ENCODE measurements at regions not wholly inside any gene's neighbourhood (a gene's known extent, or its start where the extent isn't known, plus 50 kb on each side); places are given as distances from the start of the nearest gene placed in this dataset.
"Not testable (repeated sequence)": the region's sequence is repeated elsewhere in the genome, so short reads cannot be mapped to it uniquely, and the experiment has no call there.

DNA sequence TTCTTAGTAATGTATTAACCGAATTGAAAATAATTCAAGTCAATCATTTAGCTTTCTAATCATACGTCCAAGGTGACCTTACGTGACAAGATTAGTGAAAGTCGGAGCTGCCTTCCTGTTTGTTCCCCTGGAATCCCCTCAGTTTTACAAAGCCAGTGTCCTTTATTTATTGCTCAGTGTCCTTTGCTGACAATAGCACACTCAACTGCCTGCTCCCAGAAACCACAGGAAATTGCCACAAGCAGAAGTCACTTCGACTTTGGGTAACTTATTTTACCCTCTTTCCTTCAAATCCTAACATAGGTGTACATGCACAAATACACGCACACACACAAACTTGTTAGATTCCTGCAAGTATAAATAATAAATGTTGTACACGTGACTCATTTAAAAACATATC lies 1167.7 kb upstream of the ADGRB3 start:
- no peak for DNase-seq

- not testable (repeated sequence) for DNase-seq
These were observed 1172.4 kb upstream of the ADGRB3 start for GRCh38 chr6:67462725-67463124.

DNA sequence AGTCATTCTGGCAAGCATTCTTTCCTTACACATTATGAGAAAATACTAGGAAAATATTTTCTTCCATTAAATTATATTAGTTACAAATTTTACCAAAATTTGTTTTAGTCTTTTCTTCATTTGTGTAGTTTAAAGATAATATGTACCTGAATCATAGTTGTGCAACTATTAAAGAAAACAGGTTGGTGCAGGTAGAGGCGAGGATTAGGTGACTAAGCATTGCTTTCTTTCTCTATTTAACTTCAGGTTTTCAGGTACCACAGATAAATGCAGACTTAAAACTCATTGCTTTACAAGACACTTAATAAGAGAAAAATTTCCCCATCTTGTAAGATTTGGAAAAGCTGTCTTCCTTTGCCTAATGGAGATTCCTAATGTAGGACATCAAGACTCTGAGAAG lies 1175.5 kb upstream of the ADGRB3 start:
- DNase-seq = no peak

- DNase-seq = no peak
These were observed 1176.8 kb upstream of the ADGRB3 start for GRCh38 chr6:67458265-67458664.

DNA sequence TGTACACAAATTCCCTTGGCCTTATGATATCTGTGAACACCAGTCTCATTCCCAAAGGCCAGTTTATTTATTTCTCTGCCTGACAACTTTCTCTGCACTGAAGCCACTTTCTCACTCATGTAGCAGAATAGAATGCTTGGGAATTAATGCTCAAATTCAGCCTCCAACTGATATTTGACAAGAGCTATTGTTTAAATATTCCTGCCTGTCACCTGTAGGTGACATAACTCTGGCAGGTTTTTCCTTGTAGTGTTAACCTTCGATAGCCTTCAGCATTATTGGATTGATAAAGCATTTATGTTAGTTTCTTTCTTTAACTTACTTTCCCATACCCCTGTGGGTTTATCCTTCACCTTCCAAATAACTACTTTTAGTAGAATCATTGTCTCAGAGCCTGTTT lies 1183.2 kb upstream of the ADGRB3 start:
- no peak for DNase-seq

DNA sequence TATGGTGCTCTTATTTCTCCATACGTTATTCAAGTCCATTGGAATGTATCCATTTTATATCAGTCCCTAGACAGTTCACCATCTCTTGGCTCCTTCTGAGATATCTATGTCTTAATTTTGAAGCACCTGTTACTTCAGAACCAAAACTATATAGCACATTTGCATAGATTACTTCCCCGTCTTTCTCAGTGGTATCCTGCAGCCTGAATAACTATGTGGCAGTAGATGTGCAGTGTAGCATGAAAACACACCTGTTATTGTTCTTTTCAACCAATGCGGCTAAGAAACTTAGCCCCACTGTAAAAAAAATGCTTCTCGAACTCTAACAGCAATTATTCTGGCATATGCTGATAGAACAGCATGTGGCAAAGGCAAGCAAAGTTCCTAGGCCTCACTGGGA lies 1184.4 kb upstream of the ADGRB3 start:
- DNase-seq = no peak

DNA sequence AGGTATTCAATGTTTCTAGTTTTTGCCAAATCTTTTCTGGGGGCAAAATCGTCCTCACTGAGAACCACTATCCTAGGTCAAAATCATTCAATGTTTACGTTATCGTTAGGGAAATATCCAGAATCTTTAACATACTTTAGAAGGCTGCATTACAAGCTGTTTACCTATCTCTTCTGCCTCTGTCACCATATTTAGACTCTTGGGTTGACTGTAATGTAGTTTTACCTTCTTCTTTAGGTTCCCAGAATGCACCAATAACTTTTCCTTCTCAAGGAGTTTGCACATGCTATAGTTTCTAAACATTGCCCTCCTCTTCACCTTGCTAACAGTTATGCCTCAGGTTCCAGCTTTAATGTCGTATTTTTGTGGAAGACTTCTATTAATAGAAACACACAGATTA lies 1185.5 kb upstream of the ADGRB3 start:
- DNase-seq = no peak

DNA sequence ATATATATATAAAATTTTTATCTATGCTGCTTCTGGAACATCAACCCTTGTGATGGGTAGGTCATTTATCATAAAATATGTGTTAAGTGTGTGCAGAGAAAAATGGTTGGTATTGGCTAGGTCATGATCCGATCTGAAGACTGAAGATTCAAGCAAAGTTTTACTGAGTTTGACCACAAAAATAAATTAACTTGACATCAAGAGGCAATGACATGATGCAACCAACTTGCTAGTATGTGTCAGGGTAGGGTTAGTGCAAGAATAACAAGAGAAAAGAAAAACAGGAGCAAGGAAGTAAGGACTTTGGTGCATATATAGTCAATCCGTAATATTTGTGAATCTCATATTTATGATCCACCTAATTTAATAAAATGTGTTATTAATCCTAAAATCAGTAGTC lies 1202.0 kb upstream of the ADGRB3 start:
- DNase-seq = no peak

GRCh38 chr6:67431076-67431475 lies 1204.0 kb upstream of the ADGRB3 start:
- DNase-seq = no peak

GRCh38 chr6:67426686-67427085 lies 1208.4 kb upstream of the ADGRB3 start:
- not testable (repeated sequence) for DNase-seq

- no peak for DNase-seq
These were observed 1223.0 kb upstream of the ADGRB3 start for GRCh38 chr6:67412035-67412434.

DNA sequence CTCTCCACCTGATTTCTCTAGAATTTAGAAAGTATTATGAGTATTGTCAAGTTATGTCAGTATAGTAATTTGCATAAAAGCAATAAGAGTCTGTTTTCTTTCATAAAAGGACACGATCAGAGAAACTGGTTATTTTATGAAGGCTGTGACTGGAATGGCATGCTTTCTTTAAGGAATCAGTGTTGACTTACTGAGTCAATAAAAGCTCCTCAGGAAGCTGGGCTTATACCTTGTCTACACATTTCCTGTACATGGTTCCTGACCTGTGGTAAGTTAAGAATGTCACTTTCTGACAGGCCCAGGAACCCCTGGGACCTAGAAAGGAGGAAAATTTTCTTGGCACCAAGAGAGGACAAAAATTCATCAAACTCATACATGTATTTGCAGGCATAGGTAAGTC lies 1224.0 kb upstream of the ADGRB3 start:
- DNase-seq = no peak

DNA sequence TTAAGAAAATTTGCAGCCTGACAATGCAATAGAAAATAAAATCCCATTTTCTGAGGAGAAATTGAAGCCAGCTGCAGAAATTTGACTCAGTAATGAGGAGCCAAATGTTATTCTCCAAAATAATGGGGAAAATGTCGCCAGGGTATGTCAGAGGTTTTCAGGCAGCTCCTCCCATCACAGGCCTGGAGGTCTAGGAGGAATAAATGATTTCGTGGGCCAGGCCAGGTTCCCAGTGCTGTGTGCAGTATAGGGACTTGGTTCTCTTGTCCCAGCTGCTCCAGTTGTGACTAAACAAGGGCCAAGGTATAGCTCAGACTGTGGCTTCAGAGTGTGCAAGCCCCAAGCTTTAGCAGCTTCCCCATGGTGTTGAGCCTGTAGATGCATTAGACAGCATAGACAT lies 1240.8 kb upstream of the ADGRB3 start:
- DNase-seq = no peak

GRCh38 chr6:67393356-67393755 lies 1241.7 kb upstream of the ADGRB3 start:
- DNase-seq = no peak

DNA sequence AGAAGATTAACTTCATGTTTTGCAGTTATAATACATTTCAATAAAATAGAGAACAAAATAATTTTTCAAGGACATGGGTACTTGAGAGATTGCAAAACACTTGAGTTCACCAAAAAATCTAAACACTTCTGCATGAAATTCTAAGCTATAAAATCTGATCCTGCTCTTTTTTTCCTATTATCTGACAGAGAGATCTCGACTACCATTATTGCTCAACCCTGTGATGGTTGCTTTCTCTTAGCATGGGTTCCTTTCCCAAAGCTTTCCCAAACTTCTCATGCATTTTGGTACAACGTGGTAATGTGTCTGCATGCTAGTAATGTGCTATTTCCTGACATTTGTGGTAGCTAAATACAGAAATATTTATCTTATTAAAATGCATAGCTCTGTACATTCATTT lies 1243.1 kb upstream of the ADGRB3 start:
- DNase-seq = no peak

GRCh38 chr6:67369679-67370078 lies 1265.4 kb upstream of the ADGRB3 start:
- DNase-seq = no peak

DNA sequence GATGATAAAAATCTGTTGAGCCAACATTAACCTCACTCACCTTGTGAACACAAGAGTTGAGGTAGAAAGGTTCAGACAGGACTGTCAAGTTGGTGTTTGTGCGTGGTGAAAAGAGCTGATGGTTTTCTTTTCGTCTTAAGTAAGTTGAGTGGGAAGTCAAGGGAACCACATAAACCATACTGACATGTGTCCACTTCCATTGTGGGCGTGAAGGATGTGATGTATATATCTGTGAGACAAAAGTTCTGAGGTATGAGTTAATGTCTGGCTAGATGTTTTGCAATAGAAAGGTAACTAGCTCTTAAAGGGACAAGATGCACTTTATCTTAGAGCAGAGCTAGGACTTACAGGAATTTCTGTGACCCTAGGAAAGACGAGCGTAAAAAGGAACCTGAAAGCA lies 1272.1 kb upstream of the ADGRB3 start:
- DNase-seq = no peak

GRCh38 chr6:67361264-67361663 lies 1273.8 kb upstream of the ADGRB3 start:
- no peak for DNase-seq

DNA sequence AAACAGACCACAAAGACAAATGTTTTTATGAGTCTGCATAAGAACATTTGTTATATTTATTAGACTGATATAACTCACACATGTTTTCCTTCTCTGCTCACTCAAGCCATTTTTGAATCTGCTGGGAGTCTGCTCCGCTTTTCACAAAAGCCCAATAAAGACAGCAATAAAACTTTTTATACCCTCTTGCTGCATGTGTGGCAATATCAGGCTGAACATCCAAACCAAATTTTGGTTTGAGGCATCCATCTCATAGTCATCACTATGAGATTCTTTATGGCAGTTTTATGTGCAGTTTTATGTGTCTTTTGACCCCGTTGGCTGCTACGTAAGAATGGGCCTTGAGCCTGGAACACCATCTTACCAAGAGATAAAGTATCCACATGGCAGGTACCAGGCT lies 1276.8 kb upstream of the ADGRB3 start:
- DNase-seq = no peak

DNA sequence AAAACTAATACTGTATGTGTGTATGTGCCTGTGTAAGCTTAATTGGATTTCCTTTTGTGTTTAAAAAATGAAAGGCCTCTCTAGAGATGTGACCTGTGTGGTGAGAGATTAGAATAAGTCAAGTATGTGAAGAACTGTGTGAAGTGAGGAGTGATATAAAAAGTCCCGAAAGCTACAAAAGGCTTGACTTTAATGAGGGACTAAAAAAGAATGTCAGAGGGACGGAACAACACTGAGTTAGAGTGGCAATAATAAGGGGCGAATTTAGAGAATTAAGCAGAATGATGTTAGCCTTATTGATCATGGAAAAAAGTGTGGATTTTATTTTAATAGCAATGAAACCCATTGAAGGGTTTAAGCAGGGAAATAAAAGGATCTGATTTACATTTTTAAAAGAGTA lies 1281.2 kb upstream of the ADGRB3 start:
- DNase-seq = no peak

DNA sequence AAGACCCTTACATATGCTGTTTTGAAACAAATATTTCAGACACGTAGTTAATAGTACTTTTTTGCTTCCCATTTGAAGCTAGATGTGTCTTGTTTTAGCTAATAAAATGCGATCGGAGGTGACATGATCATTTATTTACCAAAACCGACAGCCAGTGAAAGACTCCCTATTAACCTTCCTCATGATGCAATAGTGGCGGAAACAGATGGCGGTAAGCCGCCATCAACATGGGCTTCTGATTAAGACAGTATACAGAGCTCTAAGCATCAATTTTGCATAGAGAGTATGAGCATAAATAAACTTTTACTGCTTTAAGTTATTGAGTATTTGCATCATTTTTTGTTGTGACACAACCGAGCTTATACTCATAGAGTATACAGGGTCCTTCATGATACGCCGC lies 1282.4 kb upstream of the ADGRB3 start:
- no peak for DNase-seq

DNA sequence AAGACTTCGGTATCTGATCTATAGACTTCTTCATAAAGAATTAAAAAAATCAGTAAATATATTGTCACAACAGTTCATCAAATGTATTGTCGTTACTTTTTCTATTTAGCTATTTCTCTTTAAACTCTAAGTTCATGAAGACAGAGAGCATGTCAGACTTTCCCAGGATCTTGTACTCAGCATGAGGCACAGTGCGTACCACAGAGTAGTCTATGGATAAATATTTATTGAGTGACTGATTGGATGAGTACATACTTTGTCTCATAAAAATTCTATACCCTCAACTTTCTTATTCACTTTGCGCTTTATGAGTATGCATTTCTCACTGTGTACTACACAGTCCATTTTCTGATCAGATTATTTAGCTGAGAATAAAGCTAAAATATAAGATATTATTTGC lies 1284.4 kb upstream of the ADGRB3 start:
- no peak for DNase-seq

GRCh38 chr6:67345946-67346345 lies 1289.1 kb upstream of the ADGRB3 start:
- DNase-seq = no peak

DNA sequence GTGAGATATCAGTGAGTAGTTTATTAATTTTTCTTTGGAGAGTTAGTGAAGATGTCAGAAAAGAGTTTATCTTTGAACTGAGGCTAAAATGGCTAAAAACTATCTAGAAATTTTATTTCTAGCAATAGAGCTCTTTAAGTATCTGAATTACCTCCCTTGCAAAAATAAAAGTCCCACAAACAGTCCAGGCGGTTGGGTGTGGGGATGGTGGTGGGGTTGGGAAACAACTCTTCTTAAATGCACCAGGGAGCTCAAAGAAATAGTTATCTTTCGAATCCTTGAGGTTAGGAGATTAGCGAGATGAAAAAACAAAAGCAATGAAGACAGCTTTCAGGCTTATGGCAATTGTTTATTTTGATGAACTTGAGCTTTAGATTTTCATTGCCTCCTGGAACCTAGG lies 1299.1 kb upstream of the ADGRB3 start:
- no peak for DNase-seq

DNA sequence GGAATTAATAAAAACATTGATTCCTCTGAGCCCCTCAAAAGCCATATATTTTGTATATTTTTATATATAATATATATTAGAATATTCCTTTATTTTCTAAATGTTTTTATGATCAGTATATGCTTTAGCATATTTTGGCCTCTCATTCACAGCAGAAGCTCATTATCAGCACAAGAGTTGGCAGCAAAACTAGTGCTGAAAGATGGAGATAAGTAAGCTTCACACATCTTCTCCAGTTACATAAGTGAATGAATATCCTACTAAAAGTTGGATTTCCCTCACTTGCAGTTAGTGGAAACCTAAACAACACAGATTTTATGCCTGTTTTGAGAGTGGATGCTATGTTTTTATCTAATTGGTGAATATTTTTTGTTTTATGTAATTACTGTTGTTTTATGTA lies 1303.8 kb upstream of the ADGRB3 start:
- DNase-seq = no peak

GRCh38 chr6:67328269-67328668 lies 1306.8 kb upstream of the ADGRB3 start:
- DNase-seq = no peak

Measured in CD4-positive, alpha-beta T cell treated with Interleukin-6 for 4 hours (primary cell).